ENCODE measurements at regions not wholly inside any gene's neighbourhood (a gene's known extent, or its start where the extent isn't known, plus 50 kb on each side); places are given as distances from the start of the nearest gene placed in this dataset.

GRCh38 chr6:9938801-9939200 lies 476.1 kb downstream of the TFAP2A start:
- WGBS, 4 donors: 39 to 54% (median 49%) methylated on average over 7 of the region's 7 CpGs
- no peaks in the 10 kb centered on the region for H3K36me3 ChIP-seq (replicated peaks in 1 of 2)
- no peak for TF ChIP-seq POLR2A (IDR thresholded peaks at IDR 0.05)
- TF ChIP-seq CTCF (IDR thresholded peaks at IDR 0.05): no peak
- intact Hi-C loops (cut with DNase I): no loop called here
- no peak overlapping the region for H3K4me3 ChIP-seq
- no peak for DNase-seq
- no peaks in the 10 kb centered on the region for H3K4me1 ChIP-seq (replicated peaks in 1 of 2)
- no peaks in the 10 kb centered on the region for H3K9me3 ChIP-seq (replicated peaks in 1 of 3)
- no peak overlapping the region for H3K27ac ChIP-seq
- no peaks in the 10 kb centered on the region for H3K27me3 ChIP-seq

- 68 to 80% (median 73%) methylated on average over 13 of the region's 13 CpGs for WGBS, 4 donors
- DNase-seq: no peak
- intact Hi-C loops (cut with DNase I): no loop called here
- Histone ChIP-seq H3K27ac (no peak overlapping the region), H3K4me1 (replicated peaks in 1 of 2) (no peaks in the 10 kb centered on the region), H3K27me3 (no peaks in the 10 kb centered on the region), H3K9me3 (replicated peaks in 1 of 3) (no peaks in the 10 kb centered on the region), H3K36me3 (replicated peaks in 1 of 2) (no peaks in the 10 kb centered on the region), H3K4me3 (no peak overlapping the region)
- TF ChIP-seq CTCF (IDR thresholded peaks at IDR 0.05) (no peak), POLR2A (IDR thresholded peaks at IDR 0.05) (no peak)
Observed at GRCh38 chr6:9937031-9937763, 477.7 kb downstream of the TFAP2A start.

GRCh38 chr6:9936551-9936950 lies 478.3 kb downstream of the TFAP2A start:
- 62 to 69% (median 66%) methylated on average over 7 of the region's 7 CpGs for WGBS, 4 donors
- Histone ChIP-seq H3K27me3 (no peaks in the 10 kb centered on the region), H3K9me3 (replicated peaks in 1 of 3) (no peaks in the 10 kb centered on the region), H3K4me3 (no peak overlapping the region), H3K27ac (no peak overlapping the region), H3K36me3 (replicated peaks in 1 of 2) (no peaks in the 10 kb centered on the region), H3K4me1 (replicated peaks in 1 of 2) (no peaks in the 10 kb centered on the region)
- TF ChIP-seq CTCF (IDR thresholded peaks at IDR 0.05) (no peak), POLR2A (IDR thresholded peaks at IDR 0.05) (no peak)
- no peak for DNase-seq
- intact Hi-C loops (cut with DNase I): no loop called here

- intact Hi-C loops (cut with DNase I): no loop called here
- 78 to 84% (median 79%) methylated on average over 2 of the region's 2 CpGs for WGBS, 4 donors
- no peaks in the 10 kb centered on the region for H3K9me3 ChIP-seq (replicated peaks in 1 of 3)
- no peak overlapping the region for H3K27ac ChIP-seq
- no peak for DNase-seq
- TF ChIP-seq POLR2A (IDR thresholded peaks at IDR 0.05) (no peak), CTCF (IDR thresholded peaks at IDR 0.05) (no peak)
- H3K36me3 ChIP-seq (replicated peaks in 1 of 2): no peaks in the 10 kb centered on the region
- H3K4me1 ChIP-seq (replicated peaks in 1 of 2): no peaks in the 10 kb centered on the region
- no peaks in the 10 kb centered on the region for H3K27me3 ChIP-seq
- H3K4me3 ChIP-seq: no peak overlapping the region
Observed at GRCh38 chr6:9933677-9934076, 481.2 kb downstream of the TFAP2A start.
